Bronchial epithelial cell (primary cell): ENCODE measurements at regions not wholly inside any gene's neighbourhood (a gene's known extent, or its start where the extent isn't known, plus 50 kb on each side); places are given as distances from the start of the nearest gene placed in this dataset.

Experiments
- DNase-seq: peaks from one replicate; pipeline ENCODE4 v3.0.0-alpha.2; 2010; ENCODE audit warnings: low read depth
- FAIRE-seq: peaks from 2 replicates; lab custom pipeline; 2011; peaks lifted over from hg19 to GRCh38; lab: Jason Lieb, UNC
- H3K27me3 ChIP-seq: 2 replicates; pipeline ENCODE4 v1.5.1; 2011; ENCODE audit warnings: low read length; ENCODE audit not compliant: control insufficient read depth, insufficient read depth
- H3K36me3 ChIP-seq: 2 replicates; pipeline ENCODE4 v1.5.1; 2011; ENCODE audit warnings: low read length; ENCODE audit not compliant: control insufficient read depth, insufficient read depth
- H3K4me3 ChIP-seq: 2 replicates; pipeline ENCODE4 v1.5.1; 2011; ENCODE audit warnings: mild to moderate bottlenecking, low read depth, low read length, control low read depth
- CTCF ChIP-seq: IDR thresholded peaks from 2 replicates; pipeline ENCODE4 v1.5.1; 2011; ENCODE audit warnings: mild to moderate bottlenecking, moderate library complexity, low read length, control low read depth, inconsistent platforms; ENCODE audit not compliant: insufficient read depth, severe bottlenecking

GRCh38 chr12:22904485-22904884 lies 279.5 kb downstream of the ETNK1 start:
- no peak for TF ChIP-seq CTCF

GRCh38 chr12:22916241-22916640 lies 291.3 kb downstream of the ETNK1 start:
- no peak for FAIRE-seq
- Histone ChIP-seq H3K27me3 (no peaks in the 10 kb centered on the region), H3K4me3 (no peak overlapping the region), H3K36me3 (no peaks in the 10 kb centered on the region)
- no peak for DNase-seq
- TF ChIP-seq CTCF = no peak

More at GRCh38 chr12:22904485-22904884, 279.5 kb downstream of the ETNK1 start:
- FAIRE-seq (no peak), DNase-seq (no peak)
- H3K27me3 ChIP-seq = no peaks in the 10 kb centered on the region
- H3K36me3 ChIP-seq = no peaks in the 10 kb centered on the region
- no peak overlapping the region for H3K4me3 ChIP-seq

- TF ChIP-seq CTCF = no peak
- no peaks in the 10 kb centered on the region for H3K36me3 ChIP-seq
- H3K4me3 ChIP-seq = no peak overlapping the region
- no peaks in the 10 kb centered on the region for H3K27me3 ChIP-seq
- DNase-seq (no peak), FAIRE-seq (no peak)
These were observed 291.8 kb downstream of the ETNK1 start for GRCh38 chr12:22916815-22917214.

GRCh38 chr12:22919883-22920282 lies 294.9 kb downstream of the ETNK1 start:
- no peak for TF ChIP-seq CTCF
- DNase-seq = no peak
- Histone ChIP-seq H3K4me3 (no peak overlapping the region), H3K36me3 (no peaks in the 10 kb centered on the region), H3K27me3 (no peaks in the 10 kb centered on the region)
- FAIRE-seq = no peak

GRCh38 chr12:22923768-22924167 lies 298.8 kb downstream of the ETNK1 start:
- FAIRE-seq = no peak
- no peak overlapping the region for H3K4me3 ChIP-seq
- no peaks in the 10 kb centered on the region for H3K36me3 ChIP-seq
- H3K27me3 ChIP-seq = no peaks in the 10 kb centered on the region
- no peak for DNase-seq
- no peak for TF ChIP-seq CTCF

GRCh38 chr12:22924391-22924790 lies 299.4 kb downstream of the ETNK1 start:
- Histone ChIP-seq H3K36me3 (no peaks in the 10 kb centered on the region), H3K4me3 (no peak overlapping the region), H3K27me3 (no peaks in the 10 kb centered on the region)
- no peak for TF ChIP-seq CTCF
- FAIRE-seq (no peak), DNase-seq (no peak)
